Renal pelvis (tissue), 1 donor: ENCODE measurements at regions not wholly inside any gene's neighbourhood (a gene's known extent, or its start where the extent isn't known, plus 50 kb on each side); places are given as distances from the start of the nearest gene placed in this dataset.

Experiments
- DNase-seq: peaks from one replicate; pipeline ENCODE4 v3.0.0-alpha.2; 2013

DNA sequence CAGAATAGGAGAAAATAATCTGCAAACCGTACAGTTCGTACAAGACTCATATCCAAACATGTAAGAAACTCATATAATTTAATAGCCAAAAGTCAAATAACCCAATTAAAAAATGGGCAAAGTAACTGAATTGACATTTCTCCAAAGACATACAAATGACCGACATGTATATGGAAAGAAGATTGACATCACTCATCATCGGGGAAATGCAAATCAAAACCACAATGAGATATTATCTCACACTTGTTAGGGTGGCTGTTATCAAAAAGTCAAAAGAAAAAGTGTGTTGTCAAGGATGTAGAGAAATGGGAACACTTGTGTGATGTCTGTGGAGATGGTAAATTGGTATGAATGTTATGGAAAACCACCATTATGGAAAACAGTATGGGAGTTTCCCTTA, 70.5 kb upstream of the STXBP5 start:
- DNase-seq: no peak

DNA sequence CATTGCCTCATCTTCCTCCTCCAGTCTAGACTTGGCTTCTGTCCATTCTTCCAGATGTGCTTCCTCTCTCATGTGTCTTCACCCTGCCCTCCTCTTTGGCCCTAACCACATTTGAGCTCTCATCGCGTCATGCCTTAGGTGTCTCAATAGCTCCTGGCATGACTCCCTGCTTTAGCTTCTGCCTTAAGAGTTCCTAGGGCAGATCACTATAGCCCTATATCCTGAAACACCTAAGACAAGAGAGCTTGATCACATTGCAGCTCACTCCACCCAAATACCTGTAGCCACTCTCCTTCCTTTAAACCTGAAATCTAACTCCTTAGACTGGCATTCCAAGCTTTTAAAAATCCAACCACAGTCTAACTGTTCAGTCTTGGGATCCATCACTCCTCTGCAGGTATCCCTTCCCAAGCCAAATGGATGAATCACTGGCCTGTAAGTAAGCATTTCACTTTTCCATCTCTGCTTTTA, 69.0 kb upstream of the STXBP5 start:
- DNase-seq: no peak

DNA sequence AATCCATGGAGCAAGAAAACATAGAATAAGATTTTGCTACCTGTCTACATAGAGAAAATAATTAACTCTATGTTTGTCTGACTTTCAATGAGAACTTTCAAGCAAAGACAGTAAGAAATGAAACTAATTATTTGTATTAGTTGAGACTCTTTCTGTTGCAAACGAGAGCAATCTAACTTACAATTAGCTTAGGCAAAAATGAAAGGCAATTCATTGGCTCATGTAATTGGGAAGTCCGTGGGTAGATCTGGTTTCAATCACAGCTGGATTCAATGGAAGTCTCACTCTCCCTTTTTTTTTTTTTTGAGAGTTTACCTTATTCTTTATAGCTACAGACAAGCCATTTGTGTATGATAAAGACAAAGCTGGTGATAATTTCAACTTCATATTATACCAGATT, 68.2 kb upstream of the STXBP5 start:
- no peak for DNase-seq

DNA sequence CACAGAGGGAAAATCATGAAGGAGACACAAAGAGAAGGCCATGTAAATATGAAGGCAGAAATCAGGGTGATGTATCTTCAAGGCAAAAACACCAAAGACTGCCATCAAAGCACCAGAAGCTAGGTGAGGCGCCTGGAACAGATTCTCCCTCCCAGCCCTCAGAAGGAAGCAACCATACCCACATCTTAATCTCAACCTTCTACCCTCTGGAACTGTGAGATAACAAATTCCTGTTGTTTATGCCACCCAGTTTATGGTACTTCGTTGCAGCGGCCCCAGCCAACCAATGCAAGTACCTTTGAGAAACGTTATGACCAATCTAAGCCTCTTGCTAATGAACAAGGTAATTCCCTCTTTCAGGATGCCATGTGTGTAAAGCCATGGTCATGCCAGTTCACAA, 66.2 kb upstream of the STXBP5 start:
- DNase-seq: no peak

DNA sequence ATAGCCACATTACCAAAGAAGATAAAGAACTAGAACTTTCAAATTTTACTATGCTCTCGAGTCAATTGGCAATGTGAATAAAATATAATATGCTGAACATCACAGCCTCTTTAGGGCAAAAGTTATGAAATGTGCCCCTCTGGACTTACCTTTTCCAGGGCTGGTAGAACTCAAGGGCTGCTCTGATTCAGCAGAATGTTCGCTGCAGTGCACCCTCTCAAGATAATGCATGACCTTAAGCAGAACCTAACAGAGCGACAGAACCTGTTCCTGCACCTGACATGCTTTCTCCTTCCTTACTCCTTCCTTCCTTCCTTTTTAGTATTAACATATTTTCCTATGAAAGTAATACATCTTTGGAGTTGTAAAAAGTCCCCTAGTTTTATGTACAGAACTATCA, 65.4 kb upstream of the STXBP5 start:
- DNase-seq: no peak

DNA sequence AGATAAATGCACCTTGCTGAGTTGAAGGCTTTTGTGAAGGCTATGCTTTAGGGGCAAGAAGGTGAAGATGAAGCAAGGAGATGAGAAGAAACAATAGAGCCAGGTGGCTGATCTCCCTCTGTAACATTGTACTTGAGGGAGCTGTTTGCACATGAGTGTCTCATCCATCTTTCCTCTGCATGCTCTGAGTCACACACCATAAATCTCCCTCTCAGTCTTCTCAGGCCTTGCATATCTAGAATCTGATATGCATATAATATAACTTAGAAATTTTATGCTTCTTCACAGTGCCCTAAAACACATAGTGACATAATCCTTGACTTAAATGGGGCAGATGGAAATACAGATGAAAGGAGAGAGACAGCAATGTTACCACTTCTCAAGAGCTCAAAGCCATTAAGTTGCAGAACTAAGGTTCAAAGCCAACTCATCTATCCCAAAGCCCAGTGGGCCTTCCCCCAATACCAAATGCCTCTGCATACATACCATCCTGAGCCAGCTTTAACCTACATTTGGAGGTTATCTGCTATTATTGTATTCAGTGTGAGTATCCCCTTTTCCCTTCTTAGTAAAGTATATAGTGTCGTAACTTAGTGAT, 62.4 kb upstream of the STXBP5 start:
- DNase-seq: peak; percentile 11

DNA sequence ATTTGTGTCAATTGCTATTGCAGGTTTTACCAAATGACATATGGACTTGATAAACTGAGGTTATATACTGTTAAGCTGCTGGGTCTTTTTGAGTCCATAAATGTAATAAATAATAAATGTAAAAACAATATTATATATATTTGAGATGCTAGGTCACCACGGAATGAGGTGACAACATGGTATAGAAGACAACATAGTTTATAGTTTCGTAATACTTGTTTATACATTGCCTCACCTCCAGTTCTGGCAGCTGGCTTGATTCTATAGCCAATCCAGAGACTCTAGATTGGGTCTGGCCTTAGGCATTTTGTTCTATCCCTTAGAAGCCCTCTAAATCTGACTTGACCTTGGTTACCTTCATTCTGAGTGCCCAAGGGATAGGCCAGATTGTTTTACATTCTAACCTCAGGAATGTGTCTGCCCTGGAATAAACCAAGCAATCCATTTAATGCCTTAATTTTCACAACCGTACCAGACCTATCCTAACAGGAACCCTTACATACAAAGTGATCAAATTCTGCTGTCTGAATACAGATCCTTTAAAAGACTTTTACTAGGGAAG, 61.5 kb upstream of the STXBP5 start:
- no peak for DNase-seq

DNA sequence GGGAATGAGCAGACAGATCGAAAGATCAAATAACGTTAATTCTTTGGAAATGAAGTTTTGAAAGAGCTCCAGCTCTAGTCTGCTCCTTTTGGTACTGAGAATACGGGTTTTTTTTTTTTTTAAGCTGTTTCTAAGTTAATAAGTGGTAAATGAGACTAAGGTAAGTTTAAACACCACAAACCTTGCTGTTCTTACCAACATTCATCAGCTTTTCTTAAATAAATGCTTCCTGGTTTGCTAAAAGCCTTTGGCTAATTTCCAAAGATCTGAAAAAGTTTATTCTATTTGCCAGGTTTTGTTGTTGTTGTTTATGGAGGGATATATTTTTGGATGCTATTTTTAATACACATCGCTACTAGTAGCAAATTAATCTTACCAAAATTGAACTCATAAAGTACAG, 55.1 kb upstream of the STXBP5 start:
- no peak for DNase-seq

DNA sequence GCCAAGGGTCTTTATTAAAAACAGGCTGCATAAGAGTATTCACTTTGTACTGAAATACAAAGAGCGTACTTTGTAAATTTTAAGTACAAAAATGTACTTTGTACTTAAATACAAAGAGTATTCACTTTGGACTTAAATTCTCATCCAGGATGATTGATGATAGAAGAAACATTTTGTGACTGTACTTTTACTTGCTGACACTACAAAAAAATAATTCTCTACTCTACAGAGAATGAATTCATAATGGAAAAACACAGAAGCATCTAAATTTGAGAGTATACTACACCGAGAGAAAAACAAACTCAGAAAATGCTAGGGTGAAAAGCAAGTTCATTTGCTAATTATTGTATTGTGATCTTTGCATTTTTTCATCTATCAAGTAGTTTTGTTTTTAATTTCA, 54.4 kb upstream of the STXBP5 start:
- no peak for DNase-seq

DNA sequence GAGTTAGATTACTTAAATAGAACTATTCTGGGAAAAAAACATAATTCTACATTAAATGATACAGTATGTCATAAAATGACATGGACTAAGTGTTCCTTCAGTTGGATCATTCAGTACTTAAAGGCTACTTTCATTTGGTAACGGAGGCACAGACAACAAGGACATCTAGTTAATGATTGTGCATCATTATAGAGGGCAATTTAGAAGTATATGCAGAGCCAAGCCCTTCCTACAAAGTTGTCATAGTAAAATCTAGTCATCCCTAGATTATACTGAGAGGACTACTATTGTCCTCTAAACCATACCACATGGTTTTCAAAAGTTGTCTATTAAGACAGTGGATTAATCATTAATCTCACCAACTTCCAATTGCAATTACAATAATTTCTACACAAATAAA, 53.9 kb upstream of the STXBP5 start:
- DNase-seq: no peak
